Adrenal gland (tissue), 5 donors: ENCODE measurements at regions not wholly inside any gene's neighbourhood (a gene's known extent, or its start where the extent isn't known, plus 50 kb on each side); places are given as distances from the start of the nearest gene placed in this dataset.

ENCODE experiments used
- POLR2A ChIP-seq, 2 donors: fragments of 450-650 bp; IDR thresholded peaks; one replicate each; pipeline ENCODE4 v1.6.1; 2017; ENCODE audit warnings: antibody characterized with exemption in 2 of 2, mild to moderate bottlenecking in 2 of 2, moderate library complexity in 1 of 2
- TF ChIP-seq, protein P1 (sequence below), 6 experiments: fragments of 450-650 bp in 4 of 6; fragments of 200-600 bp in 2 of 6; sonication (generic) in 1 of 6; IDR thresholded peaks; 1 replicate in 5 of 6; 2 replicates in 1 of 6; pipeline versions ENCODE4 v1.5.1 to v1.8.0; 2016 to 2021; ENCODE audit warnings: antibody characterized with exemption in 6 of 6, mild to moderate bottlenecking in 2 of 6, moderate library complexity in 1 of 6
- donor health status: DM: no; HTN: no; CAD: no.

DNA sequence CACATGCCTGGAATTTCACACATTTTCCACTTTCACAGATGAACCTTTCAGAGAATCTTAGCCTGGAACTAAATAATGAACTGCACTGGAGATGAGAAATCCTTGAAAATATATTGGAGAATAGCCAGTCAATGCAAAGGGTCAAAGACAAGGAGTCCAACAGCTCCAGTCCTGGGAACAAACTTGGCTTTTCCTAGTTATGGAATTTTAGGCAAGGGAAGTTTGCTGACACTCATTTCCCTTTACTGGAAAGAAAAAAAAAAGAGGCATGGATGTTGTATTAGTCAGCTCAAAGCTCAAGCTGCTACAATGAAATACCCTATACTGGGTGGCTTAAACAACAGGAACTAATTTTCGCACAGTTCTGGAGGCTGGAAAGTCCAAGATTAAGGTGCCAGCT lies 690.8 kb upstream of the ARPP21 start:
- TF ChIP-seq, protein P1, sequence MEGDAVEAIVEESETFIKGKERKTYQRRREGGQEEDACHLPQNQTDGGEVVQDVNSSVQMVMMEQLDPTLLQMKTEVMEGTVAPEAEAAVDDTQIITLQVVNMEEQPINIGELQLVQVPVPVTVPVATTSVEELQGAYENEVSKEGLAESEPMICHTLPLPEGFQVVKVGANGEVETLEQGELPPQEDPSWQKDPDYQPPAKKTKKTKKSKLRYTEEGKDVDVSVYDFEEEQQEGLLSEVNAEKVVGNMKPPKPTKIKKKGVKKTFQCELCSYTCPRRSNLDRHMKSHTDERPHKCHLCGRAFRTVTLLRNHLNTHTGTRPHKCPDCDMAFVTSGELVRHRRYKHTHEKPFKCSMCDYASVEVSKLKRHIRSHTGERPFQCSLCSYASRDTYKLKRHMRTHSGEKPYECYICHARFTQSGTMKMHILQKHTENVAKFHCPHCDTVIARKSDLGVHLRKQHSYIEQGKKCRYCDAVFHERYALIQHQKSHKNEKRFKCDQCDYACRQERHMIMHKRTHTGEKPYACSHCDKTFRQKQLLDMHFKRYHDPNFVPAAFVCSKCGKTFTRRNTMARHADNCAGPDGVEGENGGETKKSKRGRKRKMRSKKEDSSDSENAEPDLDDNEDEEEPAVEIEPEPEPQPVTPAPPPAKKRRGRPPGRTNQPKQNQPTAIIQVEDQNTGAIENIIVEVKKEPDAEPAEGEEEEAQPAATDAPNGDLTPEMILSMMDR (IDR thresholded peaks at IDR 0.05) = no peak
- TF ChIP-seq POLR2A (IDR thresholded peaks at IDR 0.05) = no peak
